GM23338 (cell line): ENCODE measurements at regions not wholly inside any gene's neighbourhood (a gene's known extent, or its start where the extent isn't known, plus 50 kb on each side); places are given as distances from the start of the nearest gene placed in this dataset.
"Not testable (repeated sequence)": the region's sequence is repeated elsewhere in the genome, so short reads cannot be mapped to it uniquely, and the experiment has no call there.

Source experiments
- ATAC-seq: fragments of 200-7000 bp; cut with Tn5 transposase; 3 replicates; pipeline ENCODE4 v1.9.1; 2020
- DNase-seq: peaks from one replicate; pipeline ENCODE4 v3.0.0-alpha.2; 2015; ENCODE audit warnings: low spot score
- H2AFZ ChIP-seq: fragments of 200-600 bp; sonication (generic); 2 replicates; pipeline ENCODE4 v1.8.0; 2016; ENCODE audit warnings: antibody characterized with exemption, mild to moderate bottlenecking, moderate library complexity
- H3F3A ChIP-seq: fragments of 200-600 bp; sonication (generic); replicated peaks from 2 replicates; pipeline ENCODE4 v1.8.0; 2017; ENCODE audit warnings: antibody characterized with exemption, mixed run types, low read depth
- H3K27ac ChIP-seq: fragments of 200-600 bp; sonication (generic); 2 replicates; pipeline ENCODE4 v1.6.1; 2016; ENCODE audit warnings: low read depth
- H3K27me3 ChIP-seq: fragments of 200-600 bp; sonication (generic); 2 replicates; pipeline ENCODE4 v1.8.0; 2016; ENCODE audit warnings: mild to moderate bottlenecking, mixed run types, moderate library complexity; ENCODE audit not compliant: insufficient read depth
- H3K36me3 ChIP-seq: fragments of 200-600 bp; sonication (generic); 2 replicates; pipeline ENCODE4 v1.8.0; 2016; ENCODE audit warnings: mild to moderate bottlenecking; ENCODE audit not compliant: insufficient read depth
- H3K4me1 ChIP-seq: fragments of 200-600 bp; sonication (generic); 2 replicates; pipeline ENCODE4 v1.8.0; 2016; ENCODE audit warnings: mild to moderate bottlenecking, moderate library complexity; ENCODE audit not compliant: insufficient read depth
- H3K4me2 ChIP-seq: fragments of 200-600 bp; sonication (generic); 2 replicates; pipeline ENCODE4 v1.7.1; 2017; ENCODE audit warnings: mixed run types
- H3K4me3 ChIP-seq: fragments of 200-600 bp; sonication (generic); 2 replicates; pipeline ENCODE4 v1.6.1; 2016; ENCODE audit warnings: mixed run types
- H3K79me2 ChIP-seq: fragments of 200-600 bp; sonication (generic); replicated peaks from 2 replicates; pipeline ENCODE4 v1.8.0; 2017; ENCODE audit warnings: mild to moderate bottlenecking; ENCODE audit not compliant: insufficient read depth
- H3K9me2 ChIP-seq: fragments of 200-600 bp; sonication (generic); 2 replicates; pipeline ENCODE4 v1.8.0; 2017; ENCODE audit not compliant: insufficient read depth
- H4K20me1 ChIP-seq: fragments of 200-600 bp; sonication (generic); replicated peaks from 2 replicates; pipeline ENCODE4 v1.8.0; 2017; ENCODE audit warnings: mild to moderate bottlenecking; ENCODE audit not compliant: insufficient read depth
- H3K27ac Mint-ChIP-seq: 2 replicates; pipeline ENCODE4 v1.8.0; 2020; ENCODE audit warnings: inconsistent platforms, mild to moderate bottlenecking, moderate library complexity, mixed read lengths
- H3K27me3 Mint-ChIP-seq: 3 replicates; pipeline ENCODE4 v1.8.0; 2022; ENCODE audit warnings: low read depth, mild to moderate bottlenecking, moderate library complexity, mixed read lengths, inconsistent platforms; ENCODE audit not compliant: insufficient read depth, poor library complexity
- H3K36me3 Mint-ChIP-seq: 3 replicates; pipeline ENCODE4 v1.8.0; 2021; ENCODE audit warnings: low read depth, mild to moderate bottlenecking, inconsistent platforms, moderate library complexity, mixed read lengths
- H3K4me1 Mint-ChIP-seq: 3 replicates; pipeline ENCODE4 v1.8.0; 2020; ENCODE audit warnings: mild to moderate bottlenecking, inconsistent platforms, mixed read lengths
- H3K4me3 Mint-ChIP-seq: 3 replicates; pipeline ENCODE4 v1.8.0; 2021; ENCODE audit warnings: moderate library complexity, mild to moderate bottlenecking, inconsistent platforms, mixed read lengths
- H3K9me3 Mint-ChIP-seq: 3 replicates; pipeline ENCODE4 v1.8.0; 2020; ENCODE audit warnings: moderate library complexity, mild to moderate bottlenecking, inconsistent platforms, mixed read lengths
- ETS1 ChIP-seq: IDR thresholded peaks from 2 replicates; pipeline ENCODE4 v1.6.1; 2016; ENCODE audit warnings: antibody characterized with exemption
- EZH2 ChIP-seq: fragments of 200-600 bp; sonication (generic); IDR thresholded peaks from one replicate; pipeline ENCODE4 v1.8.0; 2017; ENCODE audit warnings: antibody characterized with exemption, mild to moderate bottlenecking, low read depth; ENCODE audit not compliant: unreplicated experiment
- EZH2phosphoT487 ChIP-seq: fragments of 200-600 bp; sonication (generic); IDR thresholded peaks from one replicate; pipeline ENCODE4 v1.8.1; 2018; ENCODE audit warnings: antibody characterized with exemption; ENCODE audit not compliant: unreplicated experiment
- NANOG ChIP-seq: IDR thresholded peaks from 2 replicates; pipeline ENCODE4 v1.6.1; 2016; ENCODE audit warnings: antibody characterized with exemption, borderline replicate concordance
- POLR2AphosphoS5 ChIP-seq: IDR thresholded peaks from 2 replicates; pipeline ENCODE4 v1.6.1; 2016; ENCODE audit warnings: antibody characterized with exemption, low read depth
- STAT1 ChIP-seq: IDR thresholded peaks from one replicate; pipeline ENCODE4 v1.6.1; 2016; ENCODE audit warnings: antibody characterized with exemption; ENCODE audit not compliant: unreplicated experiment
- ZNF114 ChIP-seq: fragments of 250-450 bp; sonication (Bioruptor Pico); IDR thresholded peaks from 2 replicates; pipeline ENCODE4 v1.5.0; 2020; ENCODE audit warnings: mild to moderate bottlenecking, moderate library complexity
- ZNF331 ChIP-seq: fragments of 250-450 bp; sonication (Bioruptor Pico); IDR thresholded peaks from 2 replicates; pipeline ENCODE4 v1.5.0; 2020; ENCODE audit warnings: low read depth, mild to moderate bottlenecking, moderate library complexity
- TF ChIP-seq, protein P1 (sequence below): fragments of 250-450 bp; sonication (Bioruptor Pico); IDR thresholded peaks from 2 replicates; pipeline ENCODE4 v1.5.0; 2020; ENCODE audit warnings: mild to moderate bottlenecking, moderate library complexity

GRCh38 chrX:1854861-1855260, 240.0 kb downstream of the ASMT start:
- not testable (repeated sequence) for H3K27me3 ChIP-seq, DNase-seq, H3K4me1 Mint-ChIP-seq, H3K4me1 ChIP-seq, H3F3A ChIP-seq, H2AFZ ChIP-seq, H3K4me2 ChIP-seq, H3K27me3 Mint-ChIP-seq, H3K27ac ChIP-seq, H4K20me1 ChIP-seq, ATAC-seq, H3K36me3 ChIP-seq, H3K4me3 ChIP-seq, H3K4me3 Mint-ChIP-seq, H3K79me2 ChIP-seq, H3K27ac Mint-ChIP-seq
- Mint-ChIP-seq H3K36me3 (peaks cover 20% of the 10 kb centered on the region), H3K9me3 (peaks cover 28% of the 10 kb centered on the region)
- H3K9me2 ChIP-seq: 0 out of 2 replicates have a peak, but pooled peaks cover 10% of the 10 kb centered on the region

DNA sequence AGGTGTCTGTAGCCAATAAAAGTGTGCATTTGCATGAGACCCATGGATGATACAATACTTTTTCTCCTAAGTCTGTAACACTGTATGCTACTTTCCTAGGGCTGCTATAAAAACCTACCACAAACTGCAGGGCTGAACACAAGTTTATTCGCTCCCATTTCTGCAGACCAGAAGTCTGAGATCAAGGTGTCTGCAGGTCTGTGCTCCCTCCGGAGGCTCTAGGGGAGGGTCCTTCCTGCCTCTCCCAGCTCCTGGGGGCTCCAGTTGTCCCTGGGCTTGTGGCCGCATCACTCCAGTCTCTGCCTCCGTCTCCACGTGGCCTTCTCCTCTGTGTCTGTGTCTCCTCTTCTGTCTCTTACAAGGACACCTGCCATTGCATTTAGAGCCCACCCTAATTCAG, 244.4 kb downstream of the ASMT start:
- not testable (repeated sequence) for H3K4me2 ChIP-seq, H3K27me3 Mint-ChIP-seq, H3K4me3 ChIP-seq, H2AFZ ChIP-seq, H4K20me1 ChIP-seq, DNase-seq, H3K27me3 ChIP-seq, H3F3A ChIP-seq, H3K27ac ChIP-seq, H3K36me3 Mint-ChIP-seq, H3K4me1 Mint-ChIP-seq, ATAC-seq, H3K27ac Mint-ChIP-seq, H3K36me3 ChIP-seq, H3K9me2 ChIP-seq, H3K4me3 Mint-ChIP-seq, H3K9me3 Mint-ChIP-seq, H3K79me2 ChIP-seq, H3K4me1 ChIP-seq

- Histone ChIP-seq H3K36me3 (no peaks in the 10 kb centered on the region), H3F3A (no peaks in the 10 kb centered on the region), H4K20me1 (no peaks in the 10 kb centered on the region), H3K9me2 (no peaks in the 10 kb centered on the region), H3K4me1 (no peaks in the 10 kb centered on the region), H3K4me2 (no peak overlapping the region), H2AFZ (peak overlapping the region; percentile 28; the same call in 1 of the 2 replicates), H3K79me2 (no peaks in the 10 kb centered on the region), H3K27ac (no peak overlapping the region), H3K4me3 (no peak overlapping the region), H3K27me3 (no peaks in the 10 kb centered on the region)
- Mint-ChIP-seq H3K27me3 (peaks cover 2% of the 10 kb centered on the region), H3K9me3 (no peaks in the 10 kb centered on the region; the same call in 2 of the 3 replicates), H3K36me3 (no peaks in the 10 kb centered on the region; the same call in 2 of the 3 replicates), H3K4me3 (no peak overlapping the region), H3K27ac (no peak overlapping the region), H3K4me1 (no peaks in the 10 kb centered on the region)
- DNase-seq (no peak), ATAC-seq (no peak)
- TF ChIP-seq NANOG (no peak), EZH2phosphoT487 (no peak), STAT1 (no peak), ZNF331 (CRISPR knock-in tag) (no peak), EZH2 (no peak), POLR2AphosphoS5 (no peak), ZNF114 (no peak), ETS1 (no peak)
- TF ChIP-seq, protein P1, sequence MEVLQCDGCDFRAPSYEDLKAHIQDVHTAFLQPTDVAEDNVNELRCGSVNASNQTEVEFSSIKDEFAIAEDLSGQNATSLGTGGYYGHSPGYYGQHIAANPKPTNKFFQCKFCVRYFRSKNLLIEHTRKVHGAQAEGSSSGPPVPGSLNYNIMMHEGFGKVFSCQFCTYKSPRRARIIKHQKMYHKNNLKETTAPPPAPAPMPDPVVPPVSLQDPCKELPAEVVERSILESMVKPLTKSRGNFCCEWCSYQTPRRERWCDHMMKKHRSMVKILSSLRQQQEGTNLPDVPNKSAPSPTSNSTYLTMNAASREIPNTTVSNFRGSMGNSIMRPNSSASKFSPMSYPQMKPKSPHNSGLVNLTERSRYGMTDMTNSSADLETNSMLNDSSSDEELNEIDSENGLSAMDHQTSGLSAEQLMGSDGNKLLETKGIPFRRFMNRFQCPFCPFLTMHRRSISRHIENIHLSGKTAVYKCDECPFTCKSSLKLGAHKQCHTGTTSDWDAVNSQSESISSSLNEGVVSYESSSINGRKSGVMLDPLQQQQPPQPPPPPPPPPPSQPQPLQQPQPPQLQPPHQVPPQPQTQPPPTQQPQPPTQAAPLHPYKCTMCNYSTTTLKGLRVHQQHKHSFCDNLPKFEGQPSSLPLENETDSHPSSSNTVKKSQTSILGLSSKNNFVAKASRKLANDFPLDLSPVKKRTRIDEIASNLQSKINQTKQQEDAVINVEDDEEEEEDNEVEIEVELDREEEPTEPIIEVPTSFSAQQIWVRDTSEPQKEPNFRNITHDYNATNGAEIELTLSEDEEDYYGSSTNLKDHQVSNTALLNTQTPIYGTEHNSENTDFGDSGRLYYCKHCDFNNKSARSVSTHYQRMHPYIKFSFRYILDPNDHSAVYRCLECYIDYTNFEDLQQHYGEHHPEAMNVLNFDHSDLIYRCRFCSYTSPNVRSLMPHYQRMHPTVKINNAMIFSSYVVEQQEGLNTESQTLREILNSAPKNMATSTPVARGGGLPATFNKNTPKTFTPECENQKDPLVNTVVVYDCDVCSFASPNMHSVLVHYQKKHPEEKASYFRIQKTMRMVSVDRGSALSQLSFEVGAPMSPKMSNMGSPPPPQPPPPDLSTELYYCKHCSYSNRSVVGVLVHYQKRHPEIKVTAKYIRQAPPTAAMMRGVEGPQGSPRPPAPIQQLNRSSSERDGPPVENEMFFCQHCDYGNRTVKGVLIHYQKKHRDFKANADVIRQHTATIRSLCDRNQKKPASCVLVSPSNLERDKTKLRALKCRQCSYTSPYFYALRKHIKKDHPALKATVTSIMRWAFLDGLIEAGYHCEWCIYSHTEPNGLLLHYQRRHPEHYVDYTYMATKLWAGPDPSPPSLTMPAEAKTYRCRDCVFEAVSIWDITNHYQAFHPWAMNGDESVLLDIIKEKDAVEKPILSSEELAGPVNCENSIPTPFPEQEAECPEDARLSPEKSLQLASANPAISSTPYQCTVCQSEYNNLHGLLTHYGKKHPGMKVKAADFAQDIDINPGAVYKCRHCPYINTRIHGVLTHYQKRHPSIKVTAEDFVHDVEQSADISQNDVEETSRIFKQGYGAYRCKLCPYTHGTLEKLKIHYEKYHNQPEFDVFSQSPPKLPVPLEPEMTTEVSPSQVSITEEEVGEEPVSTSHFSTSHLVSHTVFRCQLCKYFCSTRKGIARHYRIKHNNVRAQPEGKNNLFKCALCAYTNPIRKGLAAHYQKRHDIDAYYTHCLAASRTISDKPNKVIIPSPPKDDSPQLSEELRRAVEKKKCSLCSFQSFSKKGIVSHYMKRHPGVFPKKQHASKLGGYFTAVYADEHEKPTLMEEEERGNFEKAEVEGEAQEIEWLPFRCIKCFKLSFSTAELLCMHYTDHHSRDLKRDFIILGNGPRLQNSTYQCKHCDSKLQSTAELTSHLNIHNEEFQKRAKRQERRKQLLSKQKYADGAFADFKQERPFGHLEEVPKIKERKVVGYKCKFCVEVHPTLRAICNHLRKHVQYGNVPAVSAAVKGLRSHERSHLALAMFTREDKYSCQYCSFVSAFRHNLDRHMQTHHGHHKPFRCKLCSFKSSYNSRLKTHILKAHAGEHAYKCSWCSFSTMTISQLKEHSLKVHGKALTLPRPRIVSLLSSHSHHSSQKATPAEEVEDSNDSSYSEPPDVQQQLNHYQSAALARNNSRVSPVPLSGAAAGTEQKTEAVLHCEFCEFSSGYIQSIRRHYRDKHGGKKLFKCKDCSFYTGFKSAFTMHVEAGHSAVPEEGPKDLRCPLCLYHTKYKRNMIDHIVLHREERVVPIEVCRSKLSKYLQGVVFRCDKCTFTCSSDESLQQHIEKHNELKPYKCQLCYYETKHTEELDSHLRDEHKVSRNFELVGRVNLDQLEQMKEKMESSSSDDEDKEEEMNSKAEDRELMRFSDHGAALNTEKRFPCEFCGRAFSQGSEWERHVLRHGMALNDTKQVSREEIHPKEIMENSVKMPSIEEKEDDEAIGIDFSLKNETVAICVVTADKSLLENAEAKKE (CRISPR knock-in tag): no peak
Measured at GRCh38 chrX:1860936-1861594, 246.2 kb downstream of the ASMT start.
